Esophagus muscularis mucosa (tissue), 4 donors: ENCODE measurements at regions not wholly inside any gene's neighbourhood (a gene's known extent, or its start where the extent isn't known, plus 50 kb on each side); places are given as distances from the start of the nearest gene placed in this dataset.

Experiments used
- DNase-seq: peaks from one replicate; pipeline ENCODE4 v3.0.0-alpha.2; 2017; ENCODE audit errors: extremely low spot score
- H3K27ac ChIP-seq, 4 donors: fragments of 200-600 bp; sonication (generic); replicated peaks in 1 of 4; 1 replicate in 3 of 4; 2 replicates in 1 of 4; pipeline ENCODE4 v1.5.1; 2016 to 2019; ENCODE audit warnings: mild to moderate bottlenecking in 1 of 4
- H3K27me3 ChIP-seq, 4 donors: fragments of 200-600 bp; sonication (generic); one replicate each; pipeline versions ENCODE4 v1.5.1 to v1.6.0; 2016 to 2019
- H3K36me3 ChIP-seq, 4 donors: fragments of 200-600 bp; sonication (generic); one replicate each; pipeline ENCODE4 v1.5.1; 2016 to 2019
- H3K4me1 ChIP-seq, 4 donors: fragments of 200-600 bp; sonication (generic); one replicate each; pipeline ENCODE4 v1.5.1; 2016 to 2019
- H3K4me3 ChIP-seq, 4 donors: fragments of 200-600 bp; sonication (generic); 1 replicate in 2 of 4; 2 replicates in 2 of 4; pipeline ENCODE4 v1.5.1; 2016 to 2019; ENCODE audit warnings: mild to moderate bottlenecking in 4 of 4, moderate library complexity in 1 of 4
- H3K9me3 ChIP-seq, 4 donors: fragments of 200-600 bp; sonication (generic); 1 replicate in 3 of 4; 2 replicates in 1 of 4; pipeline ENCODE4 v1.5.1; 2016 to 2019
- CTCF ChIP-seq, 3 experiments: fragments of 200-600 bp in 2 of 3; fragments of 450-650 bp in 1 of 3; sonication (generic) in 2 of 3; IDR thresholded peaks; one replicate each; pipeline ENCODE4 v1.5.1; 2017 to 2019; ENCODE audit warnings: antibody characterized with exemption in 3 of 3, mild to moderate bottlenecking in 2 of 3, moderate library complexity in 1 of 3
- EP300 ChIP-seq: sonication (generic); formaldehyde crosslinking; IDR thresholded peaks from one replicate; pipeline ENCODE4 v1.6.1; 2017; ENCODE audit warnings: antibody characterized with exemption
- POLR2A ChIP-seq: fragments of 450-650 bp; IDR thresholded peaks from one replicate; pipeline ENCODE4 v1.6.1; 2017; ENCODE audit warnings: antibody characterized with exemption, moderate library complexity, mild to moderate bottlenecking, low read depth
- POLR2AphosphoS5 ChIP-seq, 2 donors: sonication (generic); formaldehyde crosslinking; IDR thresholded peaks; one replicate each; pipeline ENCODE4 v1.6.1; 2017; ENCODE audit warnings: antibody characterized with exemption in 2 of 2
- WGBS: methylation state at CpG from one replicate; pipeline ENCODE4 v1.1.5; 2018; 5-methylcytosine and 5-hydroxymethylcytosine counted together
- intact Hi-C: fragments of 100-400 bp; cut with DNase I; formaldehyde crosslinking; loops from one replicate; pipeline ENCODE4 v1.15.1; 2023

GRCh38 chr10:121211446-121211845 is 360.3 kb downstream of the WDR11 start:
- H3K27me3 ChIP-seq, result no peaks in the 10 kb centered on the region
- no peak overlapping the region for H3K27ac ChIP-seq
- H3K4me3 ChIP-seq, result no peak overlapping the region
- H3K4me1 ChIP-seq, result peaks cover 0 to 6% (median 4%) of the 10 kb centered on the region in 4 donors
- no peak for TF ChIP-seq EP300
- TF ChIP-seq CTCF (IDR thresholded peaks at IDR 0.05), result no peak
- TF ChIP-seq POLR2A, result no peak
- TF ChIP-seq POLR2AphosphoS5 (IDR thresholded peaks at IDR 0.05), result no peak
- DNase-seq, result no peak
- 81% methylated on average over 2 of the region's 2 CpGs for WGBS
- H3K36me3 ChIP-seq, result no peaks in the 10 kb centered on the region
- intact Hi-C loops, result no loop called here
- no peaks in the 10 kb centered on the region for H3K9me3 ChIP-seq

- intact Hi-C loops, result no loop called here
- TF ChIP-seq POLR2AphosphoS5 (IDR thresholded peaks at IDR 0.05) (no peak), CTCF (IDR thresholded peaks at IDR 0.05) (no peak), POLR2A (no peak), EP300 (no peak)
- peaks cover 0 to 15% (median 10%) of the 10 kb centered on the region in 4 donors for H3K4me1 ChIP-seq
- no peak for DNase-seq
- no peaks in the 10 kb centered on the region for H3K9me3 ChIP-seq
- 90% methylated on average over 4 of the region's 4 CpGs for WGBS
- H3K4me3 ChIP-seq, result no peak overlapping the region
- no peaks in the 10 kb centered on the region for H3K27me3 ChIP-seq
- no peaks in the 10 kb centered on the region for H3K36me3 ChIP-seq
- no peak overlapping the region for H3K27ac ChIP-seq
Observed at GRCh38 chr10:121213437-121213836, 362.3 kb downstream of the WDR11 start.

DNA sequence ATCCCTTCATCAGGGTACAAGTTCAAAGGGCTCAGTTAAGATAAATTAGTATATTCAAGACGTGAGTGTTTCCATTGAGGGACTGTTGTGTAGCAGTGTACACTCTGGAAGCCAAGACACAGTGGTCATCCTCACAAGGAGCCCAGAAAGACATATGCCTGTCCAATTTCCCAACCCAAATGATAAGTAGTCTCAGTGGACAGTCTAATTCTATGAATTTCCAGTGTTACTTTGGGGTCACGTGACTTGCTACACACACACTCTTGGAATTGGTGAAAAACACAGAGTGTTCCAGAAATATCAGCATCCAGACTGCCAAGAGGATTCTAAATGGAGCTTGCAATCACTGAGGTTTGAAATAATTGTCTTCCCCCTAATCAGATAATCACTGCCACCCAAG is 365.1 kb downstream of the WDR11 start:
- intact Hi-C loops, result no loop called here
- H3K4me1 ChIP-seq, result peaks cover 0 to 15% (median 10%) of the 10 kb centered on the region in 4 donors
- H3K27me3 ChIP-seq, result no peaks in the 10 kb centered on the region
- TF ChIP-seq POLR2AphosphoS5 (IDR thresholded peaks at IDR 0.05), result no peak
- TF ChIP-seq CTCF (IDR thresholded peaks at IDR 0.05), result no peak
- TF ChIP-seq POLR2A, result no peak
- TF ChIP-seq EP300, result no peak
- no peaks in the 10 kb centered on the region for H3K36me3 ChIP-seq
- 64% methylated on average over 2 of the region's 2 CpGs for WGBS
- no peaks in the 10 kb centered on the region for H3K9me3 ChIP-seq
- peak overlapping the region; percentile 45 to 67 (median 52) for H3K27ac ChIP-seq
- no peak overlapping the region for H3K4me3 ChIP-seq
- DNase-seq, result no peak

DNA sequence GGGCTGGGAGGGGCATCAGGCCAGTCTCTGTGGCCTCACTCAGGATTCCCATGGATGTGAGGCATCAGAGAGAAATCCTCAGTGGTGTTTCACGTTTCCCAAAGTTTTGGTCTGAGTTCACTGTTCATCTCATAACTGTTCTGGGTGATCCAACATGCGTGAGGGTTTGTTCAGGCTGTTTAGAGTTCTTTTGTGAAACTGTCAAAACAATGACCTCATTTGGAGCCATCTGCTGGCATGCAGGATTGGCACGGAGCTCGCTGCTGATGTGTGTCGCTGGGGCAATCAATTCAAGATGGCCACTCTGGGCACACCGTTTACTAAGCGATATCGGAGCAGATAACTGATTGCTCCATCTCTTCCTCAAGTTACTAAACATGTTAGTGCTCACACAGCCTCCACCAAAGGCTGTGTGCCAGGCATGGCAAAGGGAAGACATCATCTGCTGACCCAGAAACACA is 365.6 kb downstream of the WDR11 start:
- H3K27me3 ChIP-seq, result no peaks in the 10 kb centered on the region
- H3K4me1 ChIP-seq, result peaks cover 0 to 15% (median 10%) of the 10 kb centered on the region in 4 donors
- no peak for DNase-seq
- TF ChIP-seq EP300, result no peak
- no peak for TF ChIP-seq POLR2A
- no peak for TF ChIP-seq CTCF (IDR thresholded peaks at IDR 0.05)
- TF ChIP-seq POLR2AphosphoS5 (IDR thresholded peaks at IDR 0.05), result peak in 1 of 2 donors; percentile 44
- intact Hi-C loops, result no loop called here
- no peaks in the 10 kb centered on the region for H3K9me3 ChIP-seq
- 45% methylated on average over 8 of the region's 8 CpGs for WGBS
- peak overlapping the region; percentile 45 to 67 (median 52) for H3K27ac ChIP-seq
- no peak overlapping the region for H3K4me3 ChIP-seq
- H3K36me3 ChIP-seq, result no peaks in the 10 kb centered on the region

- Histone ChIP-seq H3K4me3 (no peak overlapping the region), H3K27me3 (no peaks in the 10 kb centered on the region), H3K27ac (peak overlapping the region in 2 of 4 donors; percentile 45 to 52), H3K4me1 (peaks cover 0 to 15% (median 10%) of the 10 kb centered on the region in 4 donors), H3K9me3 (no peaks in the 10 kb centered on the region), H3K36me3 (no peaks in the 10 kb centered on the region)
- intact Hi-C loops, result no loop called here
- TF ChIP-seq CTCF (IDR thresholded peaks at IDR 0.05), result no peak
- no peak for TF ChIP-seq EP300
- TF ChIP-seq POLR2AphosphoS5 (IDR thresholded peaks at IDR 0.05), result no peak
- TF ChIP-seq POLR2A, result no peak
- DNase-seq, result no peak
- WGBS, result 75% methylated on average over 7 of the region's 7 CpGs
Observed at GRCh38 chr10:121217331-121217730, 366.2 kb downstream of the WDR11 start.
